Aorta (tissue), 5 donors: ENCODE measurements at regions not wholly inside any gene's neighbourhood (a gene's known extent, or its start where the extent isn't known, plus 50 kb on each side); places are given as distances from the start of the nearest gene placed in this dataset.

Source experiments
- ATAC-seq: fragments of 200-7000 bp; cut with Tn5 transposase; one replicate; pipeline ENCODE4 v1.9.1; 2022; ENCODE audit warnings: moderate library complexity; ENCODE audit not compliant: low FRiP score
- DNase-seq, 2 donors: peaks; one replicate each; pipeline ENCODE4 v3.0.0-alpha.2; 2020
- H3K27ac ChIP-seq, 2 donors: one replicate each; pipeline ENCODE4 v1.5.1; 2013; ENCODE audit warnings: low read length in 2 of 2, mild to moderate bottlenecking in 2 of 2, moderate library complexity in 2 of 2, control low read depth in 1 of 2, inconsistent platforms in 1 of 2, low read depth in 1 of 2
- H3K27me3 ChIP-seq, 2 donors: one replicate each; pipeline ENCODE4 v1.6.1; 2013; ENCODE audit warnings: control low read depth in 1 of 2, low read length in 1 of 2, mild to moderate bottlenecking in 1 of 2, moderate library complexity in 1 of 2; ENCODE audit not compliant: insufficient read depth in 2 of 2, control insufficient read depth in 1 of 2
- H3K36me3 ChIP-seq, 2 donors: one replicate each; pipeline ENCODE4 v1.6.1; 2013; ENCODE audit warnings: control low read depth in 1 of 2, low read length in 1 of 2, mild to moderate bottlenecking in 1 of 2; ENCODE audit not compliant: insufficient read depth in 2 of 2, control insufficient read depth in 1 of 2
- H3K4me1 ChIP-seq, 2 donors: one replicate each; pipeline ENCODE4 v1.6.1; 2013; ENCODE audit warnings: low read length in 2 of 2, control low read depth in 1 of 2, mild to moderate bottlenecking in 1 of 2, moderate library complexity in 1 of 2; ENCODE audit not compliant: insufficient read depth in 2 of 2, control insufficient read depth in 1 of 2
- H3K4me3 ChIP-seq, 2 donors: one replicate each; pipeline ENCODE4 v1.5.1; 2013; ENCODE audit warnings: low read length in 2 of 2, control low read depth in 1 of 2, mild to moderate bottlenecking in 1 of 2
- H3K9me3 ChIP-seq: one replicate; pipeline ENCODE4 v1.6.1; 2013; ENCODE audit warnings: mild to moderate bottlenecking, low read length; ENCODE audit not compliant: control insufficient read depth
- WGBS, 2 donors: extraction: QIAGEN DNeasy Blood & Tissue Kit; methylation state at CpG; one replicate each; pipeline ENCODE4 v1.1.7; 2013; 5-methylcytosine and 5-hydroxymethylcytosine counted together
- intact Hi-C, 2 donors: fragments of 100-400 bp; cut with DNase I; formaldehyde crosslinking; loops; one replicate each; pipeline versions ENCODE4 v1.14.2 to v1.15.0; 2022
- donor health status: healthy with polysubstance abuse.
- donor health status: Bipolar disorder and iron deficiency.
- donor health status: DM: no; HTN: no; CAD: no.
- donor health status: DM: no; HTN: no; CAD: no.
- donor health status: DM: yes; HTN: yes; CAD: no.

GRCh38 chr6:122136386-122136785, 263.1 kb upstream of the HSF2 start:
- WGBS, 2 donors = 61 to 64% methylated on average over 1 of the region's 1 CpG
- Histone ChIP-seq H3K4me3 (no peak overlapping the region), H3K4me1 (no peaks in the 10 kb centered on the region), H3K9me3 (no peaks in the 10 kb centered on the region), H3K36me3 (no peaks in the 10 kb centered on the region), H3K27ac (no peak overlapping the region), H3K27me3 (no peaks in the 10 kb centered on the region)
- intact Hi-C loops = no loop called here
- no peak for DNase-seq
- no peak for ATAC-seq

- ATAC-seq (no peak), DNase-seq (no peak)
- no peaks in the 10 kb centered on the region for H3K4me1 ChIP-seq
- H3K4me3 ChIP-seq = no peak overlapping the region
- intact Hi-C loops = no loop called here
- H3K36me3 ChIP-seq = no peaks in the 10 kb centered on the region
- no peaks in the 10 kb centered on the region for H3K9me3 ChIP-seq
- no peak overlapping the region for H3K27ac ChIP-seq
- no peaks in the 10 kb centered on the region for H3K27me3 ChIP-seq
These were observed 259.4 kb upstream of the HSF2 start for GRCh38 chr6:122140031-122140430.

DNA sequence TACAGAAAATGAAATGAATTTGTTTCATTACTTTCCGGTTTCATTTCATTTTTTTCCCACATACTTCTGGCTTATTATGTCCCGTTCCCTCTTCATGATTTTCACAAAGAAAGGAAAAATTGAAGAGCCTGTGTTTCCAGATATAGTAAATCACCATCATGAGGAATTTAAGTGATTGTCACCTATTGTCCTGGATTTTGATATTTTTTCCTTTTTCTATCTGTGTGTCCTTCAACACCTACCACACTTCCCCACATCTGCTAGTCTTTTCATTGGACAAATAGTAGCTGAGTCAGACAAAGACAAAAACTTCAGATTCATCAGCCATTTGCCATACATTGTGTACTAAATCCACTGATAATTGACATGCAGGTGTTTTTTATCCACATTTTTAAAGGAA, 258.2 kb upstream of the HSF2 start:
- no peak overlapping the region for H3K27ac ChIP-seq
- no peaks in the 10 kb centered on the region for H3K27me3 ChIP-seq
- H3K4me1 ChIP-seq = no peaks in the 10 kb centered on the region
- no peak overlapping the region for H3K4me3 ChIP-seq
- intact Hi-C loops = no loop called here
- H3K36me3 ChIP-seq = no peaks in the 10 kb centered on the region
- WGBS, 2 donors = 85% methylated on average over 2 of the region's 2 CpGs
- DNase-seq (no peak), ATAC-seq (no peak)
- no peaks in the 10 kb centered on the region for H3K9me3 ChIP-seq

DNA sequence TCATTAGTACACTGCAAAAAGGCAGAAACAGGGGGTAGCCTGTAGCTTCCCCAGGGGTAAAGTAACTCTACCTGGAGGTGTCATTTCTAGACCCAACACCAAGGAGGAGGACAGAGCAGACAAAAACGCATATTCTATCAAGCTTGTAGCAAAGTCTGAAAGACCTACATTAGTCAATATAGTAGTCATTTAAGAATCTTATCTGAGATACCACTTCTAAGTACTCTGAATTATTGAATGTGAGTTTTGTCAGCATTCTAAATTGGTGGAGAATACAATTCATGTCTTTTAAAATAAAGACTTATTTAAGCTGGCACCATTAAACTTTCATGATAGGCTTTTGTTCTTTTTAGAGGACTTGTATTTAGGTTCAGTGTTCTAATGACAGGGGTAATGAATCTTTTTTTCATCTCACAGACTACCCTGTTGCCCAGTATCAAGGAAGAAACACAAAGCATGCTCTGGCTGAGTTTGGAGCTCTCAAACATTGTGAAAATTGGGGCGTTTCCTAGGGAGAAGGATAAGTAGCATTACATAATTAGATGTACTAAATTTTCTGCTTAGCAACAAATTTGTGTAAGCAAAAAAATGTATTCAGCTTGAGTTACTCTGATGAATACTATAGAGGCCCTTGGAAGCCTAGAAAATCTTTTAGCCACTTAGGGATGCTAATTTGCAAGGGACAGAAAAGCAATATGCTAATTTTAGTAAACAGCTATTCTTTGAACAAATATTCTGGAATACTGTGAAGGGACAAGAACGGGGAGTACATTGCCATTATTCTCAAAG, 255.4 kb upstream of the HSF2 start:
- Histone ChIP-seq H3K36me3 (no peaks in the 10 kb centered on the region), H3K4me3 (no peak overlapping the region), H3K9me3 (no peaks in the 10 kb centered on the region), H3K4me1 (no peaks in the 10 kb centered on the region), H3K27ac (no peak overlapping the region), H3K27me3 (no peaks in the 10 kb centered on the region)
- intact Hi-C loops = no loop called here
- ATAC-seq (no peak), DNase-seq (no peak)
- 71 to 80% methylated on average over 3 of the region's 3 CpGs for WGBS, 2 donors

DNA sequence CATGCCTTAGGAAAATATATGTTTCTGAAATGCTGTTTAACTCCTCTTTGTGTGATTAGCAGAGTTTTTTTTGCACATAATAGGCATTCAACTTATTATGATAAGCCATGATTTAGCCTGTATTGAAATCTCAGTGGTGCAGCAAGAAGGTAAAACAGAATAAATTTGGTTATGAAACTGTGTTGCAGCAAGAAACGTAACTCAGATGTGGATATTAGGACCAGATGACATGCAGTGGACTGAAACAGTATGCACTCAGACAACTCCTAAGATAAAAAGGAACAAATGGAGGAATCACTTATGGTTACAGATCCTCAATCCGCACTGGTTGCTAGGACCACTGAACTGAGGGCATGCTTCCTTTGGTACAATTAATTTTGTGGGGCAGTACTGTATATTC, 254.2 kb upstream of the HSF2 start:
- Histone ChIP-seq H3K9me3 (no peaks in the 10 kb centered on the region), H3K4me3 (no peak overlapping the region), H3K27me3 (no peaks in the 10 kb centered on the region), H3K36me3 (no peaks in the 10 kb centered on the region), H3K27ac (no peak overlapping the region), H3K4me1 (no peaks in the 10 kb centered on the region)
- intact Hi-C loops = no loop called here
- WGBS, 2 donors = 67 to 76% methylated on average over 2 of the region's 2 CpGs
- DNase-seq (no peak), ATAC-seq (no peak)

DNA sequence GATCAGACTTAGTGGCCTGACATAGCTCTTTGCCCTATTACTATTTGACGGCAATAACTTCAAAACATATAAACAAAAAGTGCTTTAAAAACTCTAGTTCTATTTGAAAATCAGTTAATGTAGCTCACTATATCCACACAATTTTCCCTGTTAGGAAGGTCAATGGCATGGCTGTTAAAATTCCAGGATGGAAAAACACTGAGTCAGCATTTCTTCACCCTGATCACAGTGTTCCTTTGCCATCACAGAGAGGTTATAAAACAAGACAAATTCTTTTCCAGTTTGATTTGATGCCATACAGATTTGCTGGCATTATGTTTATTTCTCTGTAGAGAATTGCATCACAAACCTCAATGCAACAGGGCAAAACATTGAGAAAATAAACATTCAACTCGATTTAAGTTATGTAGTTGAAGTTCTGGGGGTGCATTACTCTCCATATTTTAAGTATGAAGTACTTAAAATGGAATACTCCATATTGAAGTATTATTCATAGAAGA, 253.7 kb upstream of the HSF2 start:
- no peaks in the 10 kb centered on the region for H3K27me3 ChIP-seq
- ATAC-seq (no peak), DNase-seq (no peak)
- H3K27ac ChIP-seq = no peak overlapping the region
- no peaks in the 10 kb centered on the region for H3K4me1 ChIP-seq
- no peaks in the 10 kb centered on the region for H3K9me3 ChIP-seq
- H3K36me3 ChIP-seq = no peaks in the 10 kb centered on the region
- H3K4me3 ChIP-seq = no peak overlapping the region
- WGBS, 2 donors = 71 to 79% methylated on average over 2 of the region's 2 CpGs
- intact Hi-C loops = no loop called here

GRCh38 chr6:122147291-122147690, 252.2 kb upstream of the HSF2 start:
- 75 to 83% methylated on average over 3 of the region's 3 CpGs for WGBS, 2 donors
- Histone ChIP-seq H3K4me3 (no peak overlapping the region), H3K27ac (no peak overlapping the region), H3K4me1 (no peaks in the 10 kb centered on the region), H3K36me3 (no peaks in the 10 kb centered on the region), H3K27me3 (no peaks in the 10 kb centered on the region), H3K9me3 (no peaks in the 10 kb centered on the region)
- intact Hi-C loops = no loop called here
- DNase-seq (no peak), ATAC-seq (no peak)

DNA sequence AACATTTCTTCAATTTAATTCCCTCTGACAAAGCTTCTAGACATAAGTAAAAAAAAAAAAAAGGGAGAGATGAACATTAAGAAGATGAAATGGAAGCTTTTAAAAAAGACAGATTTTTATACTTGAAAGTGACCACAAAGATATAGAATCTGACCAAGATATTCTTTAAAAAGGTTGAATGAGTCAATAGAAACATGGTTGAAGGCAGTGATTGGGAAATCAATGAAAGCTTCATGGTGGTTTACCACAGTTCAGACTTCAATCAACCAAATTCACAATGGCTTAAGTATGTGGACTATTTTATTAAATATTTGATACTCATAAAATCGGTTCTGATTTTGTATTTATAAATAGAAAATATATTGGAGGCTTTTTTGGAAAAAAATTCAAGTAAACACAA, 248.4 kb upstream of the HSF2 start:
- intact Hi-C loops = no loop called here
- no peak overlapping the region for H3K27ac ChIP-seq
- WGBS, 2 donors = 54 to 62% methylated on average over 1 of the region's 1 CpG
- H3K36me3 ChIP-seq = no peaks in the 10 kb centered on the region
- H3K9me3 ChIP-seq = no peaks in the 10 kb centered on the region
- H3K27me3 ChIP-seq = no peaks in the 10 kb centered on the region
- no peak for DNase-seq
- H3K4me3 ChIP-seq = no peak overlapping the region
- no peak for ATAC-seq
- no peaks in the 10 kb centered on the region for H3K4me1 ChIP-seq

DNA sequence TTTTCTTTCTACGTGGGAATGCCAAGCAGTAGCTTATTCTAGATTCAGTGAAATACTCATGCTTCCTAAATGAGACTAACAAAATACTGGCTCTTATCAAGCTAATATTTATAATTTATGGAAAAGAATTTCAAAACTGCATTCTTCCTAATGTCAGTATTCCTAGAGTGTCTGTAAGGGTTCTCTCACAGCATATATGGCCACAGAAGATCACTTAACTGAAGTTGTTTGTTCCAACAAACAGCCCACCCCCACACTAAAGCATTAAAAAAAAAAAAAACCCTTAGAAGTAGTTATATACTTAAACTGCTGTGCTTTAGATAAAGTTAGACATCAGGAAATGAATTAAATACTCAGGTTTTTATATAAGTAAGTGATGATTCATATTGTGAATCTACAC, 247.7 kb upstream of the HSF2 start:
- WGBS, 2 donors = 20 to 27% methylated on average over 1 of the region's 1 CpG
- DNase-seq (no peak), ATAC-seq (no peak)
- Histone ChIP-seq H3K27ac (no peak overlapping the region), H3K27me3 (no peaks in the 10 kb centered on the region), H3K4me1 (no peaks in the 10 kb centered on the region), H3K36me3 (no peaks in the 10 kb centered on the region), H3K4me3 (no peak overlapping the region), H3K9me3 (no peaks in the 10 kb centered on the region)
- intact Hi-C loops = no loop called here
